HG03342 (cell line): ENCODE measurements at regions not wholly inside any gene's neighbourhood (a gene's known extent, or its start where the extent isn't known, plus 50 kb on each side); places are given as distances from the start of the nearest gene placed in this dataset.

Source experiments
- ATAC-seq: cut with Tn5 transposase; IDR thresholded peaks from one replicate; pipeline ENCODE4 v1.9.1; 2021; ENCODE audit warnings: mild to moderate bottlenecking, moderate library complexity; ENCODE audit not compliant: unreplicated experiment

- ATAC-seq = no peak
Measured at GRCh38 chr5:82330530-82331270, 52.5 kb upstream of the RPS23 start.

GRCh38 chr5:82329393-82329792 is 51.2 kb upstream of the RPS23 start:
- ATAC-seq = no peak
